ENCODE measurements at regions not wholly inside any gene's neighbourhood (a gene's known extent, or its start where the extent isn't known, plus 50 kb on each side); places are given as distances from the start of the nearest gene placed in this dataset.

DNA sequence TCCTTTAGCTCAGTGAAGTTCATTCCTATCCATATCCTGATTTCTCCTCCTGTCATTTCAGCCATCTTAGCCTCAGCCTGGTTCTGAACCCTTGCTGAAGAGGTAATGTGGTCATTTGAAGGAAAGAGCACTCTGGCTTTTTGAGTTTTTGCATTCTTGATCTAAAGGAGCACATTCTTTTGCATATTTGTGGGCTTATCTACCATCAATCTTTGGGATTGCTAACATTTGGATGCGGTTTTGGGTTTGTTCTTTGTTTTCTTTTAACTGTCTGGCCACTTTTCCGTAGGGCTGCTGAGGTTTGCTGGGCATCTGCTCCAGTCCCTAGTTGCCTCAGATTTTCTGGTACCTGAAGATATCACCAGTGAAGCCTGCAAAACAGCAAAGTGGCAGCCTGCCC is 238.3 kb downstream of the EPM2A start:
- Mint-ChIP-seq H3K4me3 (no peak overlapping the region), H3K9me3 (peaks cover 6% of the 10 kb centered on the region), H3K27me3 (no peaks in the 10 kb centered on the region), H3K4me1 (no peaks in the 10 kb centered on the region), H3K36me3 (ENCODE audit: low read depth) (no peaks in the 10 kb centered on the region), H3K27ac (no peak overlapping the region)
- no peak for DNase-seq
- POLR2A ChIA-PET: no interaction called here
- CTCF ChIA-PET: no interaction called here

DNA sequence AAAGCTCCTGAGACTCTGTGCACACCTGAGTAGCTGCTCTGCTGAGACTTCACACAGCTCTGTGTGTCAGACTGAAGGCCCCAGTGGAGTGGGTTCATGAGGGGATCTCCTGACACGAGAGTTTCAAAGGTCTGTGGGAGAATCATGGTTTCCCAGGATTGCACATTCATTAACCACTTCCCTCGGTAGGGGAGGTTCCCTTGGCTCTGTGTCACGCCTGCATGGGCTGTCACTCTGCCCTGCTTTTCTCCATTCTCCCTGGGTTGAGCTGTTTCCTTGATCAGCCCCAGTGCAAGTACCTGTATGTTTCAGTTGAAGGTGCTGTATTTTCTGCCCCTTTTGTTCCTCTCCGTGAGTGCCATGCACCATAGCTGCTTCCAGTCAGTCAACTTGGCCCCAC is 236.9 kb downstream of the EPM2A start:
- Mint-ChIP-seq H3K27me3 (no peaks in the 10 kb centered on the region), H3K9me3 (peaks cover 4% of the 10 kb centered on the region), H3K36me3 (ENCODE audit: low read depth) (no peaks in the 10 kb centered on the region), H3K27ac (no peak overlapping the region), H3K4me3 (no peak overlapping the region), H3K4me1 (no peaks in the 10 kb centered on the region)
- ChIA-PET CTCF (no interaction called here), POLR2A (no interaction called here)
- no peak for DNase-seq

DNA sequence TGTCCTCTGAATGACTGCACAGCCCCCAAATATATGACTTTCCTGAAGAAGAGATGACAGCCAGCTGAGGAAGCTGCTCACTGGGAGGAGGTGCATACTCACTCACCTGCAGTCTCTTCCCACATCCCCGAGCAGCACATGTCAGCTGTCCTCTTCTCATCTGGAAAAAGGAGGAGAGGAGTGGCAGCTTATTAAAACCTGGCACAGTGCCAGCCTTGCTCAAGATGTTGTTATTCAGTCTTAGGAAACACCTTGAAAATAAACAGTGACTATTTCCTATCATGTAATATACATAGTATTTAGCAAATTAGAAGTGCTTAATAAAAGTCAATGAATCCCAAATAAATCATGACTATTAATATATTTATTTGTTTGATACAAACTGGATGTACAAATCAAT is 232.9 kb downstream of the EPM2A start:
- Mint-ChIP-seq H3K4me3 (no peak overlapping the region), H3K36me3 (ENCODE audit: low read depth) (no peaks in the 10 kb centered on the region), H3K27me3 (no peaks in the 10 kb centered on the region), H3K9me3 (no peaks in the 10 kb centered on the region), H3K4me1 (no peaks in the 10 kb centered on the region), H3K27ac (no peak overlapping the region)
- no peak for DNase-seq
- CTCF ChIA-PET: no interaction called here
- POLR2A ChIA-PET: no interaction called here

DNA sequence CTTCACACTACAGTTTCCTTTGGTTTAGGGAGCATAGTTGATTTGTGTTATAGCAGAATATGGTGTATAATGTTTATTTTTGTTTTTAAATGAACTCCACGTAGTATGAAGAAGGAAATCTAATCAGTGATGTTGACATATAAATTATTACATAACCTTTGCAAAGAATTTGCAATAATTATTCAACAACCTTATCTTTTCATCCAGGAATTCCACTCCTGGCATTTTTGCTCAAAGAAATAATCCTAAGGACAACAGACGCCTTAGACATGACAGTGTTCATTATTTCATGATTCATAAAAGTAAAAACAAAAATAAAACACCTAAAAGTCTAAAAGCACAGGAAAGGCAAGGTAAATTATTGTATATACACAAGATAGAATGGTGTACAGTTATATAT is 229.2 kb downstream of the EPM2A start:
- H3K9me3 Mint-ChIP-seq: peaks cover 6% of the 10 kb centered on the region
- DNase-seq: no peak
- no peaks in the 10 kb centered on the region for H3K27me3 Mint-ChIP-seq
- no peak overlapping the region for H3K27ac Mint-ChIP-seq
- CTCF ChIA-PET: no interaction called here
- POLR2A ChIA-PET: no interaction called here
- H3K36me3 Mint-ChIP-seq (ENCODE audit: low read depth): no peaks in the 10 kb centered on the region
- no peak overlapping the region for H3K4me3 Mint-ChIP-seq
- H3K4me1 Mint-ChIP-seq: no peaks in the 10 kb centered on the region

DNA sequence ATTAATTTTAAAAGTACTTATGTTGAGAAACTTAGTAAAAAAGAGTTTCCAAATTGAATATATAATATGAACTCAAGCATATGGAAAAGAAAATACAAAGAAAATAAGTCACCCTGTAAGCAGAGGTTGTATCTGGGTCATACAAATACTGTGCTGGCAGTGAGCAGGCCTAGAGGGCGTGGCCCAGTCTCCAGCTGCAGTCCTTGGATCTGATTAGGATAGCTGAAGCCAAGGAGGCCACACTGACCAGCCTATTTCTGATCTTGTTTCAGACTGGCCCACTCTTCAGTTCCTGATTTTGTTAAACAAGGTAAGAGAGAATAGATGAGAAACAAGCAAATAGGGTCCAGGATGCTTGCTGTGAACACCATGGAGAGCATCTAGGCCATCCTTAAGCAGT is 228.8 kb downstream of the EPM2A start:
- Mint-ChIP-seq H3K4me1 (no peaks in the 10 kb centered on the region), H3K27ac (no peak overlapping the region), H3K27me3 (no peaks in the 10 kb centered on the region), H3K4me3 (no peak overlapping the region), H3K9me3 (peaks cover 6% of the 10 kb centered on the region), H3K36me3 (ENCODE audit: low read depth) (no peaks in the 10 kb centered on the region)
- ChIA-PET POLR2A (no interaction called here), CTCF (no interaction called here)
- no peak for DNase-seq

DNA sequence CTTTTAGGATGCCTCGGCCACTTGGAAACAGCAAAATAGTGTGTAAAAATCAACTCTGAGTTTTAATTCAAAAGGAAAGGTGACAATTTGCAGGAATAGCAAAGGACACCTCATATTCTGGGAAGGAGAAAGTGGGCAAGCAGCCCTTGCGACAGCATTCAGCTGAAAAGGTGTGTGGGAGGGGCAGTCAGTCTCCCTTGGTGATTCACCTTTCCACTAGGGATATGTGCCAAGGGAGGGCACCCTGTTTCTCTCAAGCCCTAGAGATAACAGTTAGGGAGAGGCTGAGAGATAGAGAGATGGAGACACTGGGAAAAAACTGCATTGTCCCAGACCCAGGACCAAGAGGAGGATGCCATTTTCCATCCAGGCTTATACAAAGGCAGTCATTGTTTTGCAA is 228.1 kb downstream of the EPM2A start:
- H3K4me3 Mint-ChIP-seq: no peak overlapping the region
- no peak for DNase-seq
- H3K27ac Mint-ChIP-seq: no peak overlapping the region
- peaks cover 6% of the 10 kb centered on the region for H3K9me3 Mint-ChIP-seq
- H3K27me3 Mint-ChIP-seq: no peaks in the 10 kb centered on the region
- ChIA-PET CTCF (no interaction called here), POLR2A (no interaction called here)
- no peaks in the 10 kb centered on the region for H3K4me1 Mint-ChIP-seq
- no peaks in the 10 kb centered on the region for H3K36me3 Mint-ChIP-seq (ENCODE audit: low read depth)

DNA sequence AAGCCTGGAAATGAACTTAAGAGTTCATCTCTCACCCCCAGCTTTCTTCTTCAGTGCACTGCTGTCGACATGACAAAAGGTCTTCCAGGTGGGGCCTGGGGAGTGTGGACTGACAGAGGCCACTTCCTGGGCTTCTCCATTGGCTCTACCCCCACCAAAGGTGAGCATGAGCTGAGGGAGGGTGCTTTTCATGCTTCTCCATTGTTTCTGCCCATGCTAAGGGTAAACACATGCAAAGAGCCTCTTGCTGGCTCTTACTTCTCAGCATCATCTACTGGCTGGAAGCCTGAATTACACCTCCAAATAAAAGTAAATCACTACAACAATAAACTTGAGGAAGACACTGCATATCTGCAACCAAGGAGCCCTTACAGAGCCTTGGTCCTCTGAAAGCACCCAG is 227.2 kb downstream of the EPM2A start:
- H3K4me3 Mint-ChIP-seq: no peak overlapping the region
- no peak for DNase-seq
- no peak overlapping the region for H3K27ac Mint-ChIP-seq
- peaks cover 6% of the 10 kb centered on the region for H3K9me3 Mint-ChIP-seq
- CTCF ChIA-PET: no interaction called here
- H3K36me3 Mint-ChIP-seq (ENCODE audit: low read depth): no peaks in the 10 kb centered on the region
- no peaks in the 10 kb centered on the region for H3K27me3 Mint-ChIP-seq
- POLR2A ChIA-PET: no interaction called here
- no peaks in the 10 kb centered on the region for H3K4me1 Mint-ChIP-seq

DNA sequence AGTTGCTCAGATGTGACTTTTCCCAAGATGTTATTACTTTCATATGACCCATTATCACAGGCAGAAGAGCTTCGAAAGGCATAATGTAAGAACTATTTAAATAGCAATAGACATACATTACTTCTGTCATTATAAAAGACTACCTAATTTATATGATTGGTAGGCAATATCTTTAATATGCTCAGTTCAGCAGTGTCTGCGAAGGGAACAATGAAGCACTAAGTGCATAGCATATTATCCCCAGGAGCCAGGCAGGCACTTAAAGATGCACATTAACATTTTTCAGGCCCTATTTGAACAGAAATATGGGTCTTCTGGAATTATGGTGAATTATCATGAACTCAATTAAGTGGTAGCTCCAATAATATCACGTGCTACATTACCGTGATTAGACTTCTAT is 217.8 kb downstream of the EPM2A start:
- H3K4me3 Mint-ChIP-seq: no peak overlapping the region
- no peak overlapping the region for H3K27ac Mint-ChIP-seq
- H3K4me1 Mint-ChIP-seq: no peaks in the 10 kb centered on the region
- no peak for DNase-seq
- ChIA-PET POLR2A (no interaction called here), CTCF (no interaction called here)
- no peaks in the 10 kb centered on the region for H3K27me3 Mint-ChIP-seq
- no peaks in the 10 kb centered on the region for H3K36me3 Mint-ChIP-seq (ENCODE audit: low read depth)
- no peaks in the 10 kb centered on the region for H3K9me3 Mint-ChIP-seq

DNA sequence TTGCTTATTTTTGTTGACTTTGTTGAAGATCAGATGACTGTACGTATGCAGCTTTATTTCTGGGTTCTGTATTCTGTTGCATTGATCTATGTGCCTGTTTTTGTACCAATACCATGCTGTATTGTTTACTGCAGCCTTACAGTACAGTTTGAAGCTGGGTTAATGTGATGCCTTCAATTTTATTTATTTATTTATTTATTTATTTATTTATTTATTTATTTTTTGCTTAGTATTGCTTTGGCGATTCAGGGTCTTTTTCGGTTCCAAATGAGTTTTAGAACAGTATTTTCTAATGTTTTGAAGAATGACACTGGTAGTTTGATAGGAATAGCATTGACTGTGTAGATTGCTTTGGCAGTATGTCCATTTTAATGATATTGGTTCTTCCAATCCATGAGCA is 210.3 kb downstream of the EPM2A start:
- no peaks in the 10 kb centered on the region for H3K4me1 Mint-ChIP-seq
- CTCF ChIA-PET: no interaction called here
- H3K9me3 Mint-ChIP-seq: peaks cover 2% of the 10 kb centered on the region
- H3K4me3 Mint-ChIP-seq: no peak overlapping the region
- POLR2A ChIA-PET: no interaction called here
- DNase-seq: no peak
- no peaks in the 10 kb centered on the region for H3K36me3 Mint-ChIP-seq (ENCODE audit: low read depth)
- H3K27ac Mint-ChIP-seq: no peak overlapping the region
- H3K27me3 Mint-ChIP-seq: no peaks in the 10 kb centered on the region

DNA sequence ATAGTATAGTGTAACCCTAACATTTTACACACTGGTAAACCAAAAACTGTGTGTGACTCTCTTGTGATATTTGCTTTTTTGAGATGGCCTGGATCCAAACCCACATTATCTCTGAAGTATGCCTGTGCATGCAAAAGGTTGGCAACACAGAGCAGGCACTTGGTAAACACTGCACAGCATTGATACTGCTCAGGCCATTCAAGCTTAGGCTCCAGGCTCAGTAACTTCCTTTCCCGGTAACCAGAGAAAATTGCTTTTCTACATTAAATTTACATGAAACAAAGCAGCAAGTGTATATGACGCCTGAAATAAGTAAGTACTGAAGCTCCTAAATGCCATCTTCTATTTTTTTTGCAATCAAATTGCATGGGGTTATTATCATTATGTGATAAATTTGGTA is 205.7 kb downstream of the EPM2A start:
- H3K27me3 Mint-ChIP-seq: peaks cover 1% of the 10 kb centered on the region
- H3K27ac Mint-ChIP-seq: no peak overlapping the region
- DNase-seq: no peak
- H3K36me3 Mint-ChIP-seq (ENCODE audit: low read depth): no peaks in the 10 kb centered on the region
- CTCF ChIA-PET: no interaction called here
- H3K4me1 Mint-ChIP-seq: no peaks in the 10 kb centered on the region
- no peak overlapping the region for H3K4me3 Mint-ChIP-seq
- peaks cover 2% of the 10 kb centered on the region for H3K9me3 Mint-ChIP-seq
- POLR2A ChIA-PET: no interaction called here

DNA sequence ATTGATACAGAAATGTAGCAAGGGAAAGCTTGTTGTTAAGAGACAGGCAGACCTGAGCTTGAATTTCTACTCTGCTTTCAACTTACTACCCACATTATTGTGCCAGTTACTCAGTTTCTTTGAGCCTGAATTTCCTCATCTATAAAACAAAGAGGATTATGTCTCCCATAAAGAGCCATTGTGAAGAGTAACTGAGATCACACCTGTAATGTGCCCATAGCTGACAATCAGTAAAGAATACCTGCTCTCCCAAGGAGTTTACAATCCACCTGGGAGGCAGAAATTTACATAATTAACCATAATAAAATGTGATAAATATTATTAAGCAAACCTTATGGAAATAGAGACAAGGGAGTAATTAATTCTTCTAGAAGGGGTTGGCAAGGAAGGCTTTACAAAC is 204.9 kb downstream of the EPM2A start:
- CTCF ChIA-PET: no interaction called here
- Mint-ChIP-seq H3K9me3 (peaks cover 2% of the 10 kb centered on the region), H3K4me3 (no peak overlapping the region), H3K27ac (no peak overlapping the region), H3K4me1 (no peaks in the 10 kb centered on the region), H3K36me3 (ENCODE audit: low read depth) (no peaks in the 10 kb centered on the region), H3K27me3 (peaks cover 1% of the 10 kb centered on the region)
- DNase-seq: no peak
- POLR2A ChIA-PET: no interaction called here

DNA sequence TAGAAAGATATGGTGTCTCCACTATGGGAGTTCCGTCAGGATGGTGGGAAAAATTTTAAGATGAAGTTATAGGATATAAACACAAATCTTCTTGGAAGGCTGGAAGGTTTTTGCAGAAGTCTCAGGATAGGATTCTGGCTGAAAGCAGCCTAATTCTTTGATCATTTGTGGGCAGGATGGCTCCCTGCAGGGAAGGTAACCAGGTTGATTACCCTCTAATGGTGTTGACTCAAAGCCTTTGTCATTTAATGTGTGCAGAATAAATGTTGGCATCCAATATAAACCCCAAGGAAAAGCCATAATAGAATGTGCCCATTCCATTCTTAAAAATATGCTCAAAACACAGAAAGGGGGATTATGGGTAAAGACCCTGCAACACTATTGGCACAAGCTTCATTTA is 204.3 kb downstream of the EPM2A start:
- Mint-ChIP-seq H3K4me1 (no peaks in the 10 kb centered on the region), H3K9me3 (peaks cover 2% of the 10 kb centered on the region), H3K36me3 (ENCODE audit: low read depth) (no peaks in the 10 kb centered on the region), H3K27me3 (peaks cover 1% of the 10 kb centered on the region), H3K4me3 (no peak overlapping the region), H3K27ac (no peak overlapping the region)
- ChIA-PET POLR2A (no interaction called here), CTCF (no interaction called here)
- DNase-seq: no peak

DNA sequence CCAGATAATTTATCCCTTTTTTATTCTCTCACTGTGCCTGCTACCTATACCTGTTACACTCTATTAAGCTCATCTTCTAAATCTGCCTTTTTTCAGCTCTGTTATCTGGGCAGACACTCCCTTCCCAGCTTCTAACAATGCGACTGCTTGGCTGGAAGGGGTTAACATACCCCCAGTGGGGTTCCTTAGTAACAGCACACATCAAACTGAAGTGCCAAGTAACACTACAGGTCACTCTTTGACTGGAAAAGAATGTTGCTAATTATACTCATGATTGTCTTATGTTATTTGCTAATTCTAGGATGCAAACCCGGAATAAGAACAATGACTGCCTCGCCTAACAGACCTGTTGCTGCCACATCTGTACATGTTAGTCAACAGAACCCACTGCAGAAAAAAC is 203.5 kb downstream of the EPM2A start:
- CTCF ChIA-PET: no interaction called here
- peaks cover 1% of the 10 kb centered on the region for H3K27me3 Mint-ChIP-seq
- H3K4me1 Mint-ChIP-seq: no peaks in the 10 kb centered on the region
- no peak overlapping the region for H3K4me3 Mint-ChIP-seq
- H3K27ac Mint-ChIP-seq: no peak overlapping the region
- POLR2A ChIA-PET: no interaction called here
- DNase-seq: no peak
- H3K36me3 Mint-ChIP-seq (ENCODE audit: low read depth): no peaks in the 10 kb centered on the region
- peaks cover 2% of the 10 kb centered on the region for H3K9me3 Mint-ChIP-seq

DNA sequence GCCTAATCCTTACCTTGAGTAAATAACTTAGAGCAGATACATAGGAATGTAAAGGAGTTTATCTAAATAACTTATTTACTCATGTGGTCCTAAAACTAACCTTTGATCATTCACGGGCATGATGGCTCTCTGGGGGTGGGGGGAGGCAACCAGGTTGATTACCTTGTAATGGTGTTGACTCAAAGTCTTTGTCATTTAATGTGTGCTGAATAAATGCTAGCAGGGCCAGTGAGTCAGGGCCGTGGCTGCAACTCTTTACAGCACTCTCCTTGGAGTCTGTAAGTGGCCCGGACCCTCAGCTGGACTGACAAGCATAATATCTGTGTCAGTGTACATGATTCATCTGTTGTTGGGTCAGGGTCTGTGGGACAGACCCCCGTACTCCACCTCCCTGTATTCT is 203.0 kb downstream of the EPM2A start:
- DNase-seq: no peak
- Mint-ChIP-seq H3K4me3 (no peak overlapping the region), H3K4me1 (no peaks in the 10 kb centered on the region), H3K9me3 (peaks cover 2% of the 10 kb centered on the region), H3K27me3 (peaks cover 1% of the 10 kb centered on the region), H3K27ac (no peak overlapping the region), H3K36me3 (ENCODE audit: low read depth) (no peaks in the 10 kb centered on the region)
- ChIA-PET POLR2A (no interaction called here), CTCF (no interaction called here)

DNA sequence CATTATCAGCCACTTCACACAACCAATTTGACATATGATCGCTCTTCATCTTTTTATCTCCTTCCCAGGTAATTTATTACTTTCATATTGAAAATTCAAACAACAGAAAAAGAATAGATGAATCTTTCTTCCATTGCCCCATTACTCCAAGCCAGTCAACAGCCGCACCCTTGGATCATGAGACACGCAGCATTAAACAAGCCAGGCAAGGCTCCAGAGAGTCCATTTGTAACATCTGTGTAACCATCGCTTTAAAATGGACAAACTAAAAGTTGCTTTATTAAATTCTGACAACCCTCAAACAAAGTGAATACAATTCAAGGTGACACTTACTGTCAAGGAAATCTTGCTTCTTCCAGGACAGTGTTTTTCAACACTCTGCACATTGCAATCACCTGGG is 200.3 kb downstream of the EPM2A start:
- Mint-ChIP-seq H3K27ac (no peak overlapping the region), H3K36me3 (ENCODE audit: low read depth) (no peaks in the 10 kb centered on the region), H3K27me3 (peaks cover 1% of the 10 kb centered on the region), H3K9me3 (no peaks in the 10 kb centered on the region), H3K4me1 (no peaks in the 10 kb centered on the region), H3K4me3 (no peak overlapping the region)
- CTCF ChIA-PET: no interaction called here
- POLR2A ChIA-PET: no interaction called here
- DNase-seq: no peak

Data from activated CD4-positive, alpha-beta memory T cell treated with anti-CD3 and anti-CD28 coated beads, Interleukin-2, amount 10 ng/mL, durations not matched to agents 7 days and 5 days (primary cell).